ENCODE measurements at regions not wholly inside any gene's neighbourhood (a gene's known extent, or its start where the extent isn't known, plus 50 kb on each side); places are given as distances from the start of the nearest gene placed in this dataset.

GRCh38 chr18:56377231-56377630 is 261.2 kb downstream of the TXNL1 start:
- DNase-seq: peak; percentile 54

- DNase-seq: no peak
Observed at GRCh38 chr18:56374007-56374655, 264.3 kb downstream of the TXNL1 start.

GRCh38 chr18:56373601-56374000 is 264.8 kb downstream of the TXNL1 start:
- no peak for DNase-seq

GRCh38 chr18:56368066-56368465 is 270.3 kb downstream of the TXNL1 start:
- no peak for DNase-seq

- no peak for DNase-seq
Observed at GRCh38 chr18:56358608-56359280, 279.6 kb downstream of the TXNL1 start.

- no peak for DNase-seq
Observed at GRCh38 chr18:56353663-56354260, 284.6 kb downstream of the TXNL1 start.

- no peak for DNase-seq
Observed at GRCh38 chr18:56351911-56352500, 286.4 kb downstream of the TXNL1 start.

- no peak for DNase-seq
Observed at GRCh38 chr18:56337507-56337906, 300.9 kb downstream of the TXNL1 start.

GRCh38 chr18:56333839-56334238 is 304.6 kb downstream of the TXNL1 start:
- no peak for DNase-seq

- DNase-seq: no peak
Observed at GRCh38 chr18:56333146-56333545, 305.2 kb downstream of the TXNL1 start.

GRCh38 chr18:56332371-56332770 is 306.0 kb downstream of the TXNL1 start:
- DNase-seq: no peak

GRCh38 chr18:56330366-56331110 is 307.9 kb downstream of the TXNL1 start:
- no peak for DNase-seq

GRCh38 chr18:56329536-56329935 is 308.9 kb downstream of the TXNL1 start:
- no peak for DNase-seq

GRCh38 chr18:56327191-56327885 is 311.1 kb downstream of the TXNL1 start:
- DNase-seq: peak; percentile 52

- DNase-seq: no peak
Observed at GRCh38 chr18:56326336-56327072, 311.9 kb downstream of the TXNL1 start.

GRCh38 chr18:56323673-56324072 is 314.7 kb downstream of the TXNL1 start:
- DNase-seq: no peak

GRCh38 chr18:56322406-56322805 is 316.0 kb downstream of the TXNL1 start:
- DNase-seq: peak; percentile 84

GRCh38 chr18:56321470-56321869 is 316.9 kb downstream of the TXNL1 start:
- DNase-seq: peak; percentile 87

GRCh38 chr18:56319953-56320352 is 318.4 kb downstream of the TXNL1 start:
- no peak for DNase-seq

GRCh38 chr18:56316727-56317126 is 321.7 kb downstream of the TXNL1 start:
- no peak for DNase-seq

- DNase-seq: no peak
Observed at GRCh38 chr18:56315363-56315762, 323.0 kb downstream of the TXNL1 start.
